HG02981 (cell line): ENCODE measurements at regions not wholly inside any gene's neighbourhood (a gene's known extent, or its start where the extent isn't known, plus 50 kb on each side); places are given as distances from the start of the nearest gene placed in this dataset.
"Not testable (repeated sequence)": the region's sequence is repeated elsewhere in the genome, so short reads cannot be mapped to it uniquely, and the experiment has no call there.

Source experiments
- ATAC-seq: cut with Tn5 transposase; IDR thresholded peaks from one replicate; pipeline ENCODE4 v1.9.1; 2021; ENCODE audit warnings: mild to moderate bottlenecking, moderate library complexity; ENCODE audit not compliant: unreplicated experiment

- no peak for ATAC-seq
Observed at GRCh38 chr6:40849546-40849945, 189.5 kb downstream of the UNC5CL start.

- no peak for ATAC-seq
Observed at GRCh38 chr6:40848868-40849514, 190.0 kb downstream of the UNC5CL start.

GRCh38 chr6:40848038-40848437 is 191.0 kb downstream of the UNC5CL start:
- ATAC-seq = no peak

- ATAC-seq = no peak
Observed at GRCh38 chr6:40845553-40845952, 193.5 kb downstream of the UNC5CL start.

- no peak for ATAC-seq
Observed at GRCh38 chr6:40844246-40844645, 194.8 kb downstream of the UNC5CL start.

- no peak for ATAC-seq
Observed at GRCh38 chr6:40841721-40842120, 197.3 kb downstream of the UNC5CL start.

- ATAC-seq = no peak
Observed at GRCh38 chr6:40832691-40833090, 206.3 kb downstream of the UNC5CL start.

- ATAC-seq = no peak
Observed at GRCh38 chr6:40831381-40831780, 207.6 kb downstream of the UNC5CL start.

- ATAC-seq = no peak
Observed at GRCh38 chr6:40825102-40825501, 213.9 kb downstream of the UNC5CL start.

GRCh38 chr6:40823917-40824891 is 214.8 kb downstream of the UNC5CL start:
- not testable (repeated sequence) for ATAC-seq

GRCh38 chr6:40822619-40823018 is 216.4 kb downstream of the UNC5CL start:
- ATAC-seq = no peak

- no peak for ATAC-seq
Observed at GRCh38 chr6:40819182-40819834, 219.7 kb downstream of the UNC5CL start.

GRCh38 chr6:40817369-40817768 is 221.7 kb downstream of the UNC5CL start:
- no peak for ATAC-seq

- ATAC-seq = no peak
Observed at GRCh38 chr6:40816601-40817000, 222.4 kb downstream of the UNC5CL start.

- ATAC-seq = no peak
Observed at GRCh38 chr6:40815731-40816130, 223.3 kb downstream of the UNC5CL start.

- ATAC-seq = no peak
Observed at GRCh38 chr6:40810171-40810570, 223.0 kb upstream of the LRFN2 start.

- ATAC-seq = no peak
Observed at GRCh38 chr6:40809627-40810026, 222.5 kb upstream of the LRFN2 start.

- no peak for ATAC-seq
Observed at GRCh38 chr6:40807484-40807883, 220.3 kb upstream of the LRFN2 start.

- no peak for ATAC-seq
Observed at GRCh38 chr6:40806256-40806864, 219.2 kb upstream of the LRFN2 start.

GRCh38 chr6:40805336-40805735 is 218.2 kb upstream of the LRFN2 start:
- no peak for ATAC-seq

- no peak for ATAC-seq
Observed at GRCh38 chr6:40804905-40805304, 217.7 kb upstream of the LRFN2 start.
